ENCODE measurements at regions not wholly inside any gene's neighbourhood (a gene's known extent, or its start where the extent isn't known, plus 50 kb on each side); places are given as distances from the start of the nearest gene placed in this dataset.
"Not testable (repeated sequence)": the region's sequence is repeated elsewhere in the genome, so short reads cannot be mapped to it uniquely, and the experiment has no call there.

DNA sequence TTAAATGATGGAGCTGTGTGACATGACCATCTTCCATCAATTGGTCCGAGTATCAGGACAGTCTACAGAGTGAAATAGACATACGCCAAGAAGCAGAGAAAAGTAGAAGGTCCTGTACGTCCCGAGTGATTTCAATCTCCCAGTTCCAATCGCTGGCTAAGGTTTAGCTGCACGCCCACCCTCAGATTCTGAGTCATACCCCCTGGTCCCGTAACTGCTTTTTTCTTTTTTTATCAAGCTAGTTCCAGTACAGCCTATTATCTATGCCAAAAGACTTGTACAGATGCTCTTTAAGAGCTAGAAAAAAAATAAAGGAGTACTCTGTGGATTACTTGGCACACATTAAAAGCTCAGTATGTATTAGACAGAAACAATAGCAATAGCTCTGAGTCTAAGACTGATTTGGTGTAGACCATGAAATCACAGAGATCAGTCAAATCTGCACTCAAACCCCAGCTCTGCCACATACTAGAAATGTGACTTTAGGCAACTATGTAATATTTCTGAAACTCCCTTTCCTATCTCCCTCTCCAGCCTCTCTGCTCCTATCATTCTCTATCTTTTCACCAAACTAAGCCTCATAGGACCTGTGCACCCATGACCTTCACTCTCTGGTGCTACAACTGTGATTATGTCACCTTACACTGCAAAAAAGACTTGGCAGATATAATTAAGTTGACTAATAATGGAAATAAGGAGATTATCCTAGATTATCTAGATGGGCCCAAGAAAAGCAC is 63.0 kb upstream of the SRRM3 start:
- H3K27me3 ChIP-seq (replicated peaks); DNase-seq (ENCODE audit: low read depth in 1 of 2, low spot score in 2 of 2); H3K27ac ChIP-seq; H3K9me3 ChIP-seq (replicated peaks); H3K4me1 ChIP-seq (replicated peaks); H3K4me3 ChIP-seq; H3K36me3 ChIP-seq: not testable (repeated sequence)

DNA sequence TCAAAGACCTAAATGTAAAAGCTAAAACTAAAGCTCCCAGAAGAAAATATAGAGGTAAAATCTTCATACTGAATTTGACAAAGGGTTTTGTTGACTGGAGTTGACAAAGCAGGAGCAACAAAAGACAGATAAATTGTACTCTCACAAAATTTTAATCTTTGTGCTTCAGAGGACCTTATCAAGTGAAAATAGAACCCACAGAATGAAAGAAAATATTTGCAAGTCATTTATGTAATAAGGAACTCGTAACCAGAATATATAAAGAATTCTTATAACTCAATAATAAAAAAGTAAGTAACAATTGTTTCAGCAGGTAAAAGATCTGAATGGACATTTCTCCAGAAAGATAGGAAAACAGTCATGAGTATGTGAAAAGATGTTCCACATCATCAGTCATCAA is 62.0 kb upstream of the SRRM3 start:
- no peaks in the 10 kb centered on the region for H3K27me3 ChIP-seq (replicated peaks)
- no peak for DNase-seq (ENCODE audit: low read depth in 1 of 2, low spot score in 2 of 2)
- no peak overlapping the region for H3K4me3 ChIP-seq
- H3K9me3 ChIP-seq (replicated peaks) = no peaks in the 10 kb centered on the region
- no peaks in the 10 kb centered on the region for H3K4me1 ChIP-seq (replicated peaks)
- H3K36me3 ChIP-seq = no peaks in the 10 kb centered on the region
- H3K27ac ChIP-seq = no peak overlapping the region

DNA sequence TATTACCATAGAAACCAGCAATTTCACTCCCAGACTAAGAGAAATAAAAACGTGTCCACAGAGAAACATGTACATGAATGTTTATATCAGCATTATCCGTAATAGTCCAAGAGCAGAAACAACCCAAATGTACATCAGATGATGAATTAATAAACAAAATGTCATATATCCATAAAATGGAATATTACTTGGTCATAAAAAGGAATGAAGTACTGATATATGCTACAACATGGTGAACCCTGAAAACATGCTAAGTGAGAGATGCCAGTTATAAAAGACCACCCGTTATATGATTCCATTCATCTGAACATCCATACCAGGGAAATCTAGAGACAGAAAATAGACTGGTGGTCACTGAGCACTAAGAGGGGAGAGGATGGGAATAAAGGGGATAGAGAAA is 61.4 kb upstream of the SRRM3 start:
- not testable (repeated sequence) for H3K36me3 ChIP-seq; H3K27me3 ChIP-seq (replicated peaks); H3K4me1 ChIP-seq (replicated peaks); DNase-seq (ENCODE audit: low read depth in 1 of 2, low spot score in 2 of 2); H3K4me3 ChIP-seq; H3K9me3 ChIP-seq (replicated peaks); H3K27ac ChIP-seq

DNA sequence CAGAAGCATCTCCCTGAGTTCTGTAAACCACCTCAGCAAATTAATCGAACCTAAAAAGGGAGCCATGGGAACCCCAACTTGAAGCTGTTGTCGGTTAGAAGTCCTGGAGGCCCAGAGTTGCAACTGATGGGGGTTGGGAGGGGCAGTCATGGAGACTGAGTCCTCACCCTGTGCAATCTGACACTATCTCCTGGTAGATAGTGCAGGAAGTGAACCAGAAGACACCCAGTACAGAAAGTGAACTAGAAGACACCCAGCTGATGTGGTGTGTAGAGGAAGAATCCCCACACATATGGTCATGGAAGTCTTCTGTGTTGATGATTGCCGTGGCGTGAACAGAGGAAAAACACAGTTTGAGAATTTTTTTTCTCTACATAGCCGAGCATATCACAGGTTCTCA is 58.8 kb upstream of the SRRM3 start:
- no peaks in the 10 kb centered on the region for H3K36me3 ChIP-seq
- H3K4me1 ChIP-seq (replicated peaks) = no peaks in the 10 kb centered on the region
- H3K4me3 ChIP-seq = no peak overlapping the region
- H3K27ac ChIP-seq = no peak overlapping the region
- H3K27me3 ChIP-seq (replicated peaks) = no peaks in the 10 kb centered on the region
- no peaks in the 10 kb centered on the region for H3K9me3 ChIP-seq (replicated peaks)
- DNase-seq (ENCODE audit: low read depth in 1 of 2, low spot score in 2 of 2) = no peak

DNA sequence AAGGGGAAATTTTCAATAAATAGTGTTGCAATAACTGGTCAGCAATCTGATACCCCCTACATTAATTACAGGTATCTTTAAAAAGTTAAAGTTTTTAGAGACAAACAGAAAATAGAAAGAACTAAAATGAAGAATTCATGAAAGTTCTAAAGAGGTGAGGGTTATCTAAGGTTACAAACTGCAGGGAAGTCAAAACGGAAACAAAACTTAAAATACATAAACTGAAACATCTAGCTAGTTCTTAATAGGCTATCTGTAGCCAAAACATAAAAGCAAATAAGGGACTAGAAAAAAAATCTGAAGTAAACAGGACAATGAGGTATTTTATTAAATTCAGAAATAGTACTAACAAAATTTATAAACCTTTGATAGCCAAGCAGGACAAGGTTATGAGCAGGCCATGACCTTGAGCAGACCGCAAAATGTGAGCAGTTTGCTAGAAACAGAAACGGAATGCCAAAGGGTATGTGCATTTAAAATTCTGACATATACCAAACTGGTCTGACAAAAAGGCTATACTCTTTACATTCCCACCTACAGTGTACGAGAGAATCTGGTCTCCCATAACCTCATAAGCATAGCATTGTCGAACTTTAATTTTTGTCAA is 56.9 kb upstream of the SRRM3 start:
- H3K27me3 ChIP-seq (replicated peaks); H3K36me3 ChIP-seq; H3K27ac ChIP-seq; H3K9me3 ChIP-seq (replicated peaks); H3K4me1 ChIP-seq (replicated peaks); H3K4me3 ChIP-seq; DNase-seq (ENCODE audit: low read depth in 1 of 2, low spot score in 2 of 2): not testable (repeated sequence)

DNA sequence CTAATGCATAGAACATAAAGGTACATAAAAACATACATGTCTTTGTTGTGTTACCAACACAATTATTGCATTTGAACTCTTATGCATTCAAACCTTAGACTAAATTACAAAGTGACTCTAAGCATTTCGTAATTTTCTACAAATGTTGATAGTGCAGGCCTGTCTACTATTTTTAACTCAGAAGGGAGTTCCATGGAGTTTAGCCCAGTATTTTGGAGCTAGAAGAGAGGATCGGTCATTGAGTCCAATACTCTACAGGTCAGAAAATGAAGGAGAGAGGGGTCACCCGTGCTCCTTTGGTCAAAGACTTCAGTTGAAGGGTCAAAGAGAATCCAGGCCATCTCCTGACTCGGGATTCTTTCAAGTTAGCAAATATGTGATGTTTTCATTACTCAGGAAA is 55.3 kb upstream of the SRRM3 start:
- Histone ChIP-seq H3K36me3 (no peaks in the 10 kb centered on the region), H3K27me3 (replicated peaks) (no peaks in the 10 kb centered on the region), H3K4me3 (no peak overlapping the region), H3K4me1 (replicated peaks) (no peaks in the 10 kb centered on the region), H3K9me3 (replicated peaks) (no peaks in the 10 kb centered on the region), H3K27ac (no peak overlapping the region)
- DNase-seq (ENCODE audit: low read depth in 1 of 2, low spot score in 2 of 2) = no peak

DNA sequence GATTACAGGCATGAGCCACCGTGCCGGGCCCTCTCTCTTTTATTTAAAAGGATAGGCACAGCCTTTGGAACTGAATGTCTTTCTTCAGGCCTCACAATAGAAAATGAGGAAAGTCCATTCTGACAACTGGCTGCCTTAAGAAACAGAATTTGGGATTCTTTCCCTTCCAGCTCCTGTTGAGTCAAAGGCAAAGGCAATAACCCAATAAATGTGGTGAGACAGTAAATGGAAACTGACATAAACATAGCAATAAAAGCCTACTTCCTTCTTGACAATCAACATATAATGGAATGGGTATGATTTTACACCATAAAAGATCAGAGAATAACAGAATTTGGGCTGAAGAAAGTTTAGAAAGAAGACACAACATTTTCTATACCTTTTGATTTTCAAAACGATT is 52.7 kb upstream of the SRRM3 start:
- DNase-seq (ENCODE audit: low read depth in 1 of 2, low spot score in 2 of 2); H3K27ac ChIP-seq; H3K4me1 ChIP-seq (replicated peaks); H3K36me3 ChIP-seq; H3K27me3 ChIP-seq (replicated peaks); H3K9me3 ChIP-seq (replicated peaks); H3K4me3 ChIP-seq: not testable (repeated sequence)

DNA sequence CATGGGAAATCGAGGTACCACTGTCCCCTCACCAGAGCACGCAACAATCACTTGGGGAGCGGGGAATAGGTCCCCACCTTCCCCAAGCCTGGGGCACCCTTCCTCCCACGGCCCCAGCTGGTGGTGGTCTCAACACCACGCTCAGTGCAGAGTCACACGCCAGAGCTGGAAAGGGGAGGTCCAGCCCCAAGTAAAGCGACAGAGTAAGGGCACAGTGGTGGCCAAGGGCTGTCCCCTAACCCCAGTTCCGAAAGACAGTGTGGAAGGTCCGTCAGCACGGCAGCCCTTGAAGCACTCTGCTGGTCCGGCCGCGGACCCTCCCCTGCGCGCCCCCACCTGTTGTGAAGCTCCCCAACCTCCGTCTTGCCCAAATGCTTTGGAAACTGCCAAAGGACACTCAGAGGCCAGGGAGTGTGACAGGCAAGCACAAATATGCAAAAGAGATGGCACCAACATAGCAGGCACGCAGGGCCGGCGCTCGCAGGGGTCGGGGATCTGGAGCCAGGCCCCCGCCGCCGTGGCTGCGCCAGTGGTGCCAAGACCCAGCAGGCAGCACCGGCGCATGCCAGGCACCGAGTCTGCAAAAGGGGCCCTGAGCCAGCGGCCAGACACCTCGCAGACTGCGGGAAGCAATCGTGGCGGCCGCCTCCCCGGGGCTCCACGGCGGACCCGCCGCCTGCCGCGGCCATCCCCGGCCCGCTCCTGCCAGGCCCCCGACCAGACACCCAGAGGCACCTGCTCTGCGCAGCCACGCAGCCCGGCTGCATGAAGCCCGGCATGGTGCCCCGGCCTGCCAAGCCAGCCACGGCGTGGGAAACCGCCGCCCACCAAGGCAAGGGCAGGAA is 51.6 kb upstream of the SRRM3 start:
- Histone ChIP-seq H3K4me3 (no peak overlapping the region), H3K27ac (no peak overlapping the region), H3K4me1 (replicated peaks) (no peaks in the 10 kb centered on the region), H3K9me3 (replicated peaks) (no peaks in the 10 kb centered on the region), H3K27me3 (replicated peaks) (no peaks in the 10 kb centered on the region), H3K36me3 (no peaks in the 10 kb centered on the region)
- no peak for DNase-seq (ENCODE audit: low read depth in 1 of 2, low spot score in 2 of 2)
